GM19043 (cell line): ENCODE measurements at regions not wholly inside any gene's neighbourhood (a gene's known extent, or its start where the extent isn't known, plus 50 kb on each side); places are given as distances from the start of the nearest gene placed in this dataset.

Experiments used
- ATAC-seq: cut with Tn5 transposase; IDR thresholded peaks from one replicate; pipeline ENCODE4 v1.9.1; 2021; ENCODE audit warnings: low read depth; ENCODE audit not compliant: unreplicated experiment

- ATAC-seq, result no peak
Observed at GRCh38 chr20:11304795-11305194, 612.9 kb upstream of the BTBD3 start.

- no peak for ATAC-seq
Observed at GRCh38 chr20:11305406-11305805, 612.3 kb upstream of the BTBD3 start.

GRCh38 chr20:11311659-11312224 is 606.0 kb upstream of the BTBD3 start:
- ATAC-seq, result no peak

DNA sequence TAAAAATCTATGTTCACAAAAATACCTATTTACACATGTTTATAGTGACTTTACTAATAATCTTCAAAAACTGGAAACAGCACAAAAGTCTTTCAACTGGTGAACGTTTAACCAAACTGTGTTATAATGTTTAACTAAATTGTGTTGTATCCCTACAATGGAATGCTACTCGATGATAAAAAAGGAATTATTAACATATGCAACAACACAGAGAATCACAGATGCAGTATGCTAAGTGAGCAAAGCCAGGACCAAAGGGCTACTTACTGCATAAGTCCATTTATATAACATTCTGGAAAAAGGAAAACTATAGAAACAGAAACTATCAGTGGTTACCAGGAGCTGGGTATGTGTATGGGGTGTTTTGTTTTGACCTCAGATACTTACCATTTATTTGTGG is 602.2 kb upstream of the BTBD3 start:
- ATAC-seq, result no peak

DNA sequence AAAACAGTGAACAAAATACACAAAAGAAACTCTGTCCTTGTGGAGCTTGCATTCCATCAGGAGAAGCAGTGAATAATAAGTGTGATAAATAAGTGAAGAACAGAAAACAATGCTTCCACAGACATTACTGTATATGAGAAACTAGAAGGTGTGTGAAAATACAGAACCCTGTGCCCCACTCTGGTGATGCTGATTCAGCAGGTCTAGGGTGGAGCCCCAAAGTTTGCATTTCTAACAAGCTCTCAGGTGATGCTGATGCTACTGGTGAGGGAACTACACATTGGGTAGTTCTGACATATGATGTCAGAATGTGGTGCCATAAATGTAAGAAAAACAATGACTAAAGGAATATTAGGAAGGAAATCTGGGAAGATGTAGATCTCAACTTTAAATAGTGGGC is 601.4 kb upstream of the BTBD3 start:
- ATAC-seq, result no peak

DNA sequence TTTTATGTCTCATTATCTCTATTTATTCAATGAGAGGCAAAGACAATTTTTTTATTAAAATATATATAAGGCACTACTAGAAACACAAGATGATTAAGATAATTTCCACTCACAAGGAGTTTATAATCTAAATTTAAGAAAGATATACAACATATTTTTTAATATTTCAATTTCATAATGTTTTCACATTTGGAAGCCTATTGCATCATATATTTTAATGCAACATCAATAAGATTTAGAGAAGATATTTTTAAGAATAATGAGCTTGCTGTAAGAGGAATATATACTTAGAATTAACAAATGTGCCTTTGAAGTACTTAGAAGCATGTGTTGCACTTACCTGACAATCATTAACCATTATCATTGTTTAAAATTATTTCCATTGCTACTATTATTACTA is 597.7 kb upstream of the BTBD3 start:
- ATAC-seq, result no peak

- ATAC-seq, result no peak
Observed at GRCh38 chr20:11323816-11324215, 593.9 kb upstream of the BTBD3 start.

DNA sequence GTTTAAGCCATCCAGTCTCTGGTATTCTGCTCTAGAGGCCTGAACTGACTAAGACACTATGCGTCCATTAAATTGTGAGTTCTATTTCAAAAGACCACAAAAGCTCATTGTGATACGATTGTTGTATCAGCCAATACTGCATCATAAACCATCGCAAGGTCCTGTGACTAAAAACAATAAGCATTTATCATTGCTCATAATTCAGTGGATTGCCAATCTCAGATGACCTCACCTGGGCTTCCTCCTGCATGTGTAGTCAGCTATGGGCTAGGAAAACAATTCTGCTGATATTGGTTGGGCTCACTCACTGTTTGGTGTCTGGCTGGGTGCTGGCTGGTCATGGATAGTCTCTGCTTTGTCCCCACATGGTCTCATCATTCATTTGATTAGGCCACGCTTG is 592.7 kb upstream of the BTBD3 start:
- no peak for ATAC-seq

DNA sequence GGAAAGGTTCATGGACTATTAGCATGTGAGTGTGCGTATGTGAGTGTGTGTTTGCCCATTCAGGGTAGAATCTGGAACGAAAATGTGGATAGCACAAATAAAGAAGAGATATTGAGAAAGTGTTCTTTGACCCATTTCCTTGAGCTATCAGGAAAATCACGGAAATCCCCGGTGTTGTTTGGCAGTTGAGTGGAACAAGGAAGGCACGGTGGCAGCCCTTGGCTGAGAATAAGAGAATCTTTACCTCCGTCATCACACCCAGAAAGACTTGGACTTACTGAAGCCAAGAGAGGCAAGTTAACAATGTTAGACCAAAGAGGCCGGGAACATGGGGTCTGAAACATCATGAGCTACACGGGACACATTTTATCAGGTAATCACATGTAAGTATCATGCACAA is 588.9 kb upstream of the BTBD3 start:
- ATAC-seq, result no peak

DNA sequence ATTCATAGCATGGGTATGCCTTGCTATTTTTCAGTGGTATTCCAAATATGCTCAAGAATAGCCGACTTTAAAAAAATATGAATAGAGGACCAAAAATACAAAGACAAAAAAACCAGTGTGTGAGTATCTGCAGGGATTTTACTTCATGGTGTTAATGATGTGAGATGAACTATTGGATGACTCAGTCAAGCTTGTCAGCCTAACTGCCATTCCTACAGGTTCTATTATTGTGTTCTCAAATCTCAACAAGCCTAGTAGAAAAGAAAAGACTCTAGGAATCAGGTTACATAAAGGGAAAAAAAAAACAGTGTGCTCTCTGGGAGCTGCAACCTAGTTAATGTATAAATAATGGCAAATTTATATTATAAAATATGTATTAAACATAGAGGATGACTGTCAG is 588.4 kb upstream of the BTBD3 start:
- no peak for ATAC-seq

DNA sequence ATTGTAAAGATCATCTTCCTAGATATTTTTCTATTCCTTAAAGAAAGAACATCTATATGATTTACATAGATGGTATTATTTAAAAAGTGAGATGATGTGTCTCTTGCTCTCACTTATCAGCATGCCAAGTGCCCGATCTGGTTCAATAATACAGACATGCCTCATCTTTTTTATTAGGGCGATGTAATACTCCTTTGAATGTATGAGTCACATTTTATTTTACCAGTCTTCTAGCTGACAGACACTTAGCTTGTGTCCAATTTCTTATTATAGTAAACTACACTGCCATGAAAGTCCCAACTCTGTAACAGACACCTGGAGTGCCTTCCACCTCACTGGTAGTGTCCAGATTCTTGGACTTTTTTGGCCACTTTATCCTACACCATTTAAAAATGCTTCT is 586.6 kb upstream of the BTBD3 start:
- ATAC-seq, result no peak

GRCh38 chr20:11332381-11332780 is 585.3 kb upstream of the BTBD3 start:
- no peak for ATAC-seq

- ATAC-seq, result no peak
Observed at GRCh38 chr20:11333634-11334033, 584.1 kb upstream of the BTBD3 start.

DNA sequence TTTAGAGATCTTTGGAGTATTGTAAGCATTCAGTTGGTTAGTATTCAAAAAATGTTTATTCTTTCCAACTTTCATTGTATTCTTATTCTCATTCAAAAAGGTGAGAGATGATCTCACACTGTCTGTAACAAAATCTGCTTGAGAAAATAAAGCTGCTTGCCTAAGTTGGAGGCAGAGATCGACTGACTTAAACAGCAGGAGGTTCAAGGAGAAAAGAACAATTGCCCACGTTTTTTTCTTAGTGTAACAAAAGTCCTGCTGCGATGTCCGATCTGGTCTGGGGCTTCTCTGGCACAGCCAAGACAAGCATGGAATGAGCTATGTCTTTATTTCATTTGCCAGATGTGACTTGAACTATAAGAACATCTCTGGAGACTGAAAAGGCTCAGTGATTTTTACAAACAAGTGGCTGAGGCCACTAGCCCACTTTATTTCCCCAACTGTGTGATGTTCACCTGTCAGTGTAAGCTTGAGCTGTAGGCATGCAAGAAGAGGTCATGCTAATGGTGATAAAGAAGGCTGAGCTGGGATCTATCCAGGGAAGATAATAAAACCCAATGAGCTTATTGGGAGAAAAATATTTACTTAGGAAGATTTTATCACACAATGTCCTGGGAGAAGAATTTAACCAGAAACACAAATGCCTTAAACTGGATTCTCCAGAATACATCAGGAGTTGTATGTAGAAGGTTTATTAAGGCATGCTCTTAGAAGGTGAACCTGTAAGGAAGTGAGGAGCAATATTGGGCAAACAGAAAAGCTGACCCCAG is 580.1 kb upstream of the BTBD3 start:
- ATAC-seq, result no peak

GRCh38 chr20:11338496-11339306 is 579.0 kb upstream of the BTBD3 start:
- ATAC-seq, result no peak

DNA sequence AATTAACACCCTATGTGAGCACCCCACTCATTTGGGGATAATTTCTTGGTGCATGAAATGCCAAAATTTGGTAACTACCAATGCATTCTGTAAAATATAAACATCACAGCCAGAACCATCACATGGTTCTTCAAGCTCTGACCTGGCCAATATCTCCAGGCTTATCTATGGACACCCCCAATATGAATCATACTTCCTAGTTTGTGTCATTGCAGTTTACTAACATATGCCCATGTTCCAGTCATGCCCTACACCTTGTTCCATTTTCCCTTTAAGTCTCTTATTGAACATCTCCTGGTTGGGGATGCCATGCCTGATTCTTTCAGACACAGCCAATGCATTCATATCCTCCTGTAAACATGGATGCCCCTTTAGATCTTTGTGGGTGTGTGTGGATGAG is 572.8 kb upstream of the BTBD3 start:
- ATAC-seq, result no peak

GRCh38 chr20:11347738-11348137 is 570.0 kb upstream of the BTBD3 start:
- no peak for ATAC-seq

GRCh38 chr20:11350126-11351005 is 567.3 kb upstream of the BTBD3 start:
- no peak for ATAC-seq

DNA sequence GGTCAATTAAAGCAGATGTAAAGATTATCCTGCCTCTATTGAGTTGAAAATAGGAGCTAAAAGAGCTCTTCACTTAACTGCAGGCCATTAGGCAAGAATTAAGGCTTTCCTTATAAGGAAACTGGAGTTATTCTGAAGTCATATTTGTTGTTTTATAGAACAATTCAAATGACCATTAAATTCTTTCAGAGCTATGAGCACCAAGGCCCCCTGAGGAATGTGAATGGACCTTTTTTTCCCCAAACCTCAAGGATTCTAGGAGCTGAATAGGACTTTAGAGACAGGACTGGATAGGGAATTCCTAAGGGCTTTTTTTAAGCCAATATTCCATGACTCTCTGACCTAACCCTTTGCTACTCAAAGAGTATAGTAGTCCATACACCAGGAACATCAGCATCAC is 565.7 kb upstream of the BTBD3 start:
- no peak for ATAC-seq

DNA sequence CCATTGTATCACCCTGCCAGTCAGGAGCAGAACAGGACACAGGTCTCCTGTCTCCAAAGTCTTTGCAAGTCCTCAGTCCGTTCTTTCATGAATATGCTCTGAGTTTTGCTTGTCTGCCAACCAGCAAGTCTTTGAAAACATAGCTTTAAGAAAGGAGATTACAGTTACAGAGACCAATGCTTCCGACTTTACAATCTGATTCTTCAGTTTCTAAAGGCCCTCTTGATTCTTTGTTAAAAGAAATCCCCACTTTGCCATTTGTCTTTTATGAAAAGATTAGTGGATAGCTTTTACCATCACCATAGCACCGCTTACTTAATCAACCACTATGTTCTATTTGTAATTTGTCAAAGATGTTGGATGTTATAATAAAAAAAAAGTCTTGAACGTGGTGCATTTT is 562.8 kb upstream of the BTBD3 start:
- ATAC-seq, result no peak

DNA sequence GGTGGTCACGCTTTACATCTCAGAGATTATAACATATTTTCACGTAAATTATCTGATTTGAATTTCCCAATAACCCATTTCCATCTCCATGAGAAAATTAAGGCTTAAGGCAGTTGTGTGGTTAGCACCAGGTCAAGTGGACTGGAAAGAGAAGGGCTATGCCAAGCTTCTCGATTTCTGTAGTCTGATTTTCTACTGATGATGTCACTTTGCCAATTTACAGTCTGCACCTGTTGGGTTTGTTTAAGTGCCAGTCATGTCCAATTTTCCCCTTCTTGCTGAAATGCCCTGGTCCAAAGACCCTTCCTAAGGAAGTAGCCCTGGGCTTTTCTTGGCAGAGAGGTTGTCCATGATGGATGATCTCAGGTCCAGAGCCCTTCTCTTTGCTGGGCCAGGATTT is 562.3 kb upstream of the BTBD3 start:
- ATAC-seq, result no peak
